GM23248 (cell line): ENCODE measurements at regions not wholly inside any gene's neighbourhood (a gene's known extent, or its start where the extent isn't known, plus 50 kb on each side); places are given as distances from the start of the nearest gene placed in this dataset.
"Not testable (repeated sequence)": the region's sequence is repeated elsewhere in the genome, so short reads cannot be mapped to it uniquely, and the experiment has no call there.

Experiments used
- EZH2 ChIP-seq: fragments of 200-600 bp; sonication (generic); IDR thresholded peaks from 2 replicates; pipeline ENCODE4 v1.6.1; 2018; ENCODE audit warnings: antibody characterized with exemption, mild to moderate bottlenecking; ENCODE audit not compliant: insufficient read depth, poor library complexity, severe bottlenecking
- EZH2phosphoT487 ChIP-seq: fragments of 200-600 bp; sonication (generic); IDR thresholded peaks from 2 replicates; pipeline ENCODE4 v1.6.1; 2018; ENCODE audit warnings: antibody characterized with exemption, moderate library complexity, mild to moderate bottlenecking, low read depth; ENCODE audit not compliant: insufficient read depth

DNA sequence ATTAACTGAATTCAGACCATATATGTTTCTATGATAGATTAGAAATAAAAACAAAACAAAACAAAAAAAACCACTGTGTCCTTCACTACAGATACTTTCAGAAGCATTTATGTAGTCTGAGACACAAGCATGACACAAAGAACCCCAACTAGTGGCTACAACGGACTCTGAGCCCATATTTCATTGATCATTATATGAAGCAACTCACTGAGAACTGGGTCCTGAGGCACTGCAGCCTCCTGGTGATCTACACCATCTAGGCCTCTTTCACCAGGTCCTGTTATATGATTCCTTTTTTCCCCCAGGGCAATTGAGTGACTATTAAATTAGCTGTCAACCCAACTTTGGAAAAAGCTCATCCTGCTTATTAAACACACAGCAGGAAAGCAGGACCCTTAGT lies 98.3 kb downstream of the NBPF8 start:
- not testable (repeated sequence) for TF ChIP-seq EZH2phosphoT487, EZH2
